ENCODE measurements at regions not wholly inside any gene's neighbourhood (a gene's known extent, or its start where the extent isn't known, plus 50 kb on each side); places are given as distances from the start of the nearest gene placed in this dataset.

GRCh38 chr16:58960034-58960433 is 225.9 kb upstream of the GOT2 start:
- no peaks in the 10 kb centered on the region for H3K4me1 Mint-ChIP-seq
- no peak for DNase-seq
- no peaks in the 10 kb centered on the region for H3K27me3 ChIP-seq (ENCODE audit: insufficient read depth, low read length)
- H3K27me3 Mint-ChIP-seq: peaks cover 0 to 3% of the 10 kb centered on the region in 2 donors
- no peak overlapping the region for H3K27ac ChIP-seq (ENCODE audit: low read depth, low read length)
- no peak overlapping the region for H3K4me3 Mint-ChIP-seq
- no peaks in the 10 kb centered on the region for H3K4me1 ChIP-seq (ENCODE audit: insufficient read depth, low read length)
- H3K27ac Mint-ChIP-seq: no peak overlapping the region
- H3K36me3 Mint-ChIP-seq: no peaks in the 10 kb centered on the region
- H3K36me3 ChIP-seq (ENCODE audit: insufficient read depth, low read length): no peaks in the 10 kb centered on the region
- peaks cover 0 to 4% (median 1%) of the 10 kb centered on the region in 8 donors for H3K9me3 Mint-ChIP-seq
- H3K4me3 ChIP-seq (ENCODE audit: low read length in 2 of 2): no peak overlapping the region
- CTCF ChIA-PET (ENCODE audit: partially characterized antibody): interaction anchor here (0.6 kb wide), 1 partner anchor 38 kb away, joined by 3 read pairs; no protein-coding TSS in a partner anchor
- POLR2A ChIA-PET (ENCODE audit: partially characterized antibody): no interaction called here
- intact Hi-C loops (cut with micrococcal nuclease): no loop called here
- no peaks in the 10 kb centered on the region for H3K9me3 ChIP-seq (ENCODE audit: control insufficient read depth in 1 of 2, low read length in 2 of 2)

GRCh38 chr16:58958749-58959148 is 224.6 kb upstream of the GOT2 start:
- H3K27me3 ChIP-seq (ENCODE audit: insufficient read depth, low read length): no peaks in the 10 kb centered on the region
- no peak overlapping the region for H3K4me3 Mint-ChIP-seq
- intact Hi-C loops (cut with micrococcal nuclease): no loop called here
- no peaks in the 10 kb centered on the region for H3K4me1 ChIP-seq (ENCODE audit: insufficient read depth, low read length)
- ChIA-PET CTCF (ENCODE audit: partially characterized antibody) (no interaction called here), POLR2A (ENCODE audit: partially characterized antibody) (no interaction called here)
- no peaks in the 10 kb centered on the region for H3K36me3 Mint-ChIP-seq
- H3K27me3 Mint-ChIP-seq: peaks cover 0 to 3% of the 10 kb centered on the region in 2 donors
- H3K27ac ChIP-seq (ENCODE audit: low read depth, low read length): no peak overlapping the region
- H3K4me1 Mint-ChIP-seq: no peaks in the 10 kb centered on the region
- no peak overlapping the region for H3K4me3 ChIP-seq (ENCODE audit: low read length in 2 of 2)
- H3K36me3 ChIP-seq (ENCODE audit: insufficient read depth, low read length): no peaks in the 10 kb centered on the region
- no peak overlapping the region for H3K27ac Mint-ChIP-seq
- H3K9me3 ChIP-seq (ENCODE audit: control insufficient read depth in 1 of 2, low read length in 2 of 2): no peaks in the 10 kb centered on the region
- peaks cover 0 to 3% (median 0%) of the 10 kb centered on the region in 8 donors for H3K9me3 Mint-ChIP-seq
- DNase-seq: no peak

DNA sequence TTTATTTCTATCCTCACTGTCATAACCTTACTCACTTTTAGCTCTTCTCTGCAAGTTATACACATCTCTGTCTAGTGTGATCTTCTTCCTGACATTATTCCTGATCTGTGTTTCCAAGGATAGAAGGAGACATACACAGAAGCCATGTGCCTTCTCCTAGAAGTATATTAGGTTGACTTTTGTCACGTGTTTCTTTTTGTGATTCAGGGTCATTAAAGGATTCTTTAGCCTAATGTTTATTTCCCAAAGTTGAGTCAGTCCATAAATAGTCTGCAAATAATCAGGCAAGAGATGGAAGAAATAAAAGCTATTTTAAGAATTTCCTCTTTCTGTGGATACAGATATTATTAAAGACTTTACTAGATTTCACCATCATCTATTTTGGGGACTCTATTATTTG is 214.1 kb upstream of the GOT2 start:
- no peaks in the 10 kb centered on the region for H3K9me3 ChIP-seq (ENCODE audit: control insufficient read depth in 1 of 2, low read length in 2 of 2)
- H3K27me3 ChIP-seq (ENCODE audit: insufficient read depth, low read length): no peaks in the 10 kb centered on the region
- H3K4me3 Mint-ChIP-seq: no peak overlapping the region
- H3K36me3 Mint-ChIP-seq: no peaks in the 10 kb centered on the region
- ChIA-PET POLR2A (ENCODE audit: partially characterized antibody) (no interaction called here), CTCF (ENCODE audit: partially characterized antibody) (no interaction called here)
- no peak overlapping the region for H3K4me3 ChIP-seq (ENCODE audit: low read length in 2 of 2)
- no peaks in the 10 kb centered on the region for H3K4me1 Mint-ChIP-seq
- intact Hi-C loops (cut with micrococcal nuclease): no loop called here
- no peak for DNase-seq
- H3K27ac ChIP-seq (ENCODE audit: low read depth, low read length): no peak overlapping the region
- no peaks in the 10 kb centered on the region for H3K36me3 ChIP-seq (ENCODE audit: insufficient read depth, low read length)
- H3K4me1 ChIP-seq (ENCODE audit: insufficient read depth, low read length): no peaks in the 10 kb centered on the region
- H3K27me3 Mint-ChIP-seq: no peaks in the 10 kb centered on the region
- H3K27ac Mint-ChIP-seq: no peak overlapping the region
- peaks cover 0 to 8% (median 3%) of the 10 kb centered on the region in 8 donors for H3K9me3 Mint-ChIP-seq

DNA sequence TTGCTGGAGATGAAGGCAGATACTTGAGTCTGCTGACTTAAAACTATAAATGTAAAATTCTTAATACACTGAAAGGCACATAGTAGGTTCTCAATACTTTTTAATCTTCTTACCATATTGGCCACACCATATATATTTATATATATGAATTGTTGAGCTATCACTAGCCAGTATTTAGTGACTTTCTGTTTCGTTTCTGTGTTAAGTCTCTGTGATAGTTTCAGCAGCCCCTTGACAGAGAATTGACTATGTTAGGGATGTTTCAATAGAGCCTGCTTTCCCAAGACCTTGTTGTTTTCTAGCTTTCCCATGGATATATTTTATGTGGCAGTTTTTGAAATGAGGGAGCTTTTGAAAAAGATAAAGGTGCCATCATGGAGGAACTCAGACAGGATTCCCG is 206.5 kb upstream of the GOT2 start:
- H3K27me3 Mint-ChIP-seq: no peaks in the 10 kb centered on the region

DNA sequence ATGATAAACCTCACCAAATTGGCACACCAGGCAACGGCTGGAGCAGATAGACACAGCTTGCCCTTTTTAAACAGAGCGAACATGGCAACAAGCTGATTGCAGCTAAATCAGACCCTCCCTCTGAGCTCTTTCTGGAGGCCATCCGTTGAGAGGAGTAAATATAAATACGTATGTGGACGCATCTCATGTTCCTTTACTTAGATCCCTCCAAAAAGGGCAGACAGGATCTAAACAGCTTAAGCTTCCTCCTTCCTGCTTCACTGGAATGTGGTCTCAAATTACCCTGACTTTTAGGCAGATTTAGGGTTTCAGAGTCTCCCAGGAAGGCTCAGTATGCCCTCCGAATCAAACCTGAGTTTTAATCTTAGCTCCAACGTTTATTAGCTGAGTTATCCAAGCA is 204.7 kb upstream of the GOT2 start:
- H3K4me3 ChIP-seq (ENCODE audit: low read length in 2 of 2): no peak overlapping the region
- intact Hi-C loops (cut with micrococcal nuclease): no loop called here
- no peak overlapping the region for H3K27ac Mint-ChIP-seq
- H3K27me3 ChIP-seq (ENCODE audit: insufficient read depth, low read length): no peaks in the 10 kb centered on the region
- POLR2A ChIA-PET (ENCODE audit: partially characterized antibody): no interaction called here
- no peaks in the 10 kb centered on the region for H3K36me3 ChIP-seq (ENCODE audit: insufficient read depth, low read length)
- no peaks in the 10 kb centered on the region for H3K9me3 ChIP-seq (ENCODE audit: control insufficient read depth in 1 of 2, low read length in 2 of 2)
- H3K4me1 ChIP-seq (ENCODE audit: insufficient read depth, low read length): no peaks in the 10 kb centered on the region
- H3K4me1 Mint-ChIP-seq: no peaks in the 10 kb centered on the region
- DNase-seq: no peak
- H3K36me3 Mint-ChIP-seq: no peaks in the 10 kb centered on the region
- no peaks in the 10 kb centered on the region for H3K27me3 Mint-ChIP-seq
- H3K27ac ChIP-seq (ENCODE audit: low read depth, low read length): no peak overlapping the region
- CTCF ChIA-PET (ENCODE audit: partially characterized antibody): no interaction called here
- peaks cover 0 to 15% (median 5%) of the 10 kb centered on the region in 8 donors for H3K9me3 Mint-ChIP-seq
- no peak overlapping the region for H3K4me3 Mint-ChIP-seq

More for the DNA sequence above, 206.5 kb upstream of the GOT2 start:
- Histone ChIP-seq H3K4me1 (ENCODE audit: insufficient read depth, low read length) (no peaks in the 10 kb centered on the region), H3K9me3 (ENCODE audit: control insufficient read depth in 1 of 2, low read length in 2 of 2) (no peaks in the 10 kb centered on the region), H3K27ac (ENCODE audit: low read depth, low read length) (no peak overlapping the region), H3K4me3 (ENCODE audit: low read length in 2 of 2) (no peak overlapping the region), H3K36me3 (ENCODE audit: insufficient read depth, low read length) (no peaks in the 10 kb centered on the region), H3K27me3 (ENCODE audit: insufficient read depth, low read length) (no peaks in the 10 kb centered on the region)
- ChIA-PET CTCF (ENCODE audit: partially characterized antibody) (no interaction called here), POLR2A (ENCODE audit: partially characterized antibody) (no interaction called here)
- DNase-seq: no peak
- H3K9me3 Mint-ChIP-seq: peaks cover 0 to 8% (median 0%) of the 10 kb centered on the region in 8 donors
- H3K4me1 Mint-ChIP-seq: no peaks in the 10 kb centered on the region
- no peak overlapping the region for H3K27ac Mint-ChIP-seq
- no peak overlapping the region for H3K4me3 Mint-ChIP-seq
- intact Hi-C loops (cut with micrococcal nuclease): no loop called here
- no peaks in the 10 kb centered on the region for H3K36me3 Mint-ChIP-seq

DNA sequence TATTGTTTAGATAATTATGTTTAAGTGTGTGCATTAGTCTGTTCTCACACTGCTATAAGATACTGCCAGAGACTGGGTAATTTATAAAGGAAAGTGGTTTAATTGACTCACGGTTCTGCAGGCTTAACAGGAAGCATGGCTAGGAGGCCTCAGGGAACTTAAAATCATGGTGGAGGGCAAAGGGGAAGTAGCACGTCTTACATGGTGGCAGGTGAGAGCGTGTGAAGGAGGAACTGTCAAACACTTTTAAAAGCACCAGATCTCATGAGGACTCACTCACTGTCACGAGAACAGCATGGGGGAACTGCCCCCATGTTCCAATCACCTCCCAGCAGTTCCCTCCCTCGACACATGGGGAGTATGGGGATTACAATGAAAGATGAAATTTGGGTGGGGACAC is 203.5 kb upstream of the GOT2 start:
- POLR2A ChIA-PET (ENCODE audit: partially characterized antibody): no interaction called here
- no peak for DNase-seq
- Histone ChIP-seq H3K9me3 (ENCODE audit: control insufficient read depth in 1 of 2, low read length in 2 of 2) (no peaks in the 10 kb centered on the region), H3K4me1 (ENCODE audit: insufficient read depth, low read length) (no peaks in the 10 kb centered on the region), H3K27ac (ENCODE audit: low read depth, low read length) (no peak overlapping the region), H3K4me3 (ENCODE audit: low read length in 2 of 2) (no peak overlapping the region), H3K36me3 (ENCODE audit: insufficient read depth, low read length) (no peaks in the 10 kb centered on the region), H3K27me3 (ENCODE audit: insufficient read depth, low read length) (no peaks in the 10 kb centered on the region)
- CTCF ChIA-PET (ENCODE audit: partially characterized antibody): no interaction called here
- Mint-ChIP-seq H3K9me3 (peaks cover 0 to 15% (median 5%) of the 10 kb centered on the region in 8 donors), H3K27me3 (no peaks in the 10 kb centered on the region), H3K4me3 (no peak overlapping the region), H3K27ac (no peak overlapping the region), H3K4me1 (no peaks in the 10 kb centered on the region), H3K36me3 (no peaks in the 10 kb centered on the region)
- intact Hi-C loops (cut with micrococcal nuclease): no loop called here

GRCh38 chr16:58933186-58933585 is 199.1 kb upstream of the GOT2 start:
- Histone ChIP-seq H3K27ac (ENCODE audit: low read depth, low read length) (no peak overlapping the region), H3K36me3 (ENCODE audit: insufficient read depth, low read length) (no peaks in the 10 kb centered on the region), H3K4me3 (ENCODE audit: low read length in 2 of 2) (no peak overlapping the region), H3K27me3 (ENCODE audit: insufficient read depth, low read length) (no peaks in the 10 kb centered on the region), H3K4me1 (ENCODE audit: insufficient read depth, low read length) (no peaks in the 10 kb centered on the region), H3K9me3 (ENCODE audit: control insufficient read depth in 1 of 2, low read length in 2 of 2) (no peaks in the 10 kb centered on the region)
- H3K4me1 Mint-ChIP-seq: no peaks in the 10 kb centered on the region
- no peaks in the 10 kb centered on the region for H3K36me3 Mint-ChIP-seq
- intact Hi-C loops (cut with micrococcal nuclease): no loop called here
- CTCF ChIA-PET (ENCODE audit: partially characterized antibody): no interaction called here
- POLR2A ChIA-PET (ENCODE audit: partially characterized antibody): no interaction called here
- H3K27me3 Mint-ChIP-seq: no peaks in the 10 kb centered on the region
- H3K4me3 Mint-ChIP-seq: no peak overlapping the region
- peaks cover 0 to 15% (median 4%) of the 10 kb centered on the region in 8 donors for H3K9me3 Mint-ChIP-seq
- H3K27ac Mint-ChIP-seq: no peak overlapping the region
- no peak for DNase-seq

DNA sequence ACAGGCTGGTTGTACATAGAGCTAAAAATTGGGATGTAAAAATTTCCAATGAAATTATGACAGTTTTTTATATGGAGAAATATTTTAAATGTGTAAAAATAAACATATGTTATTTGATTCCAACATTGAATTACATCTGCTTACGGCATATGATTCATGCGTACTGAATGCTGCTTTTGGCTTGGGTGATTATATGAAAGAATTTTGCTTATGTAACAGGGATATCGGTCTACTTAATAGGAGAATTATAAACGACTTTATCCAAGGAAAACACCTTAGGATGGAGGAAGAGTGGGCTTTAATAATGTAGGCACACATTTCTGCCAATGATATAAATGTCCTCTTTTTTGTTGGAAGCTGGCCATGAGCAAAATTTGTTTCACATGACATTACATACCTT is 197.3 kb upstream of the GOT2 start:
- Histone ChIP-seq H3K27me3 (ENCODE audit: insufficient read depth, low read length) (no peaks in the 10 kb centered on the region), H3K4me1 (ENCODE audit: insufficient read depth, low read length) (no peaks in the 10 kb centered on the region), H3K27ac (ENCODE audit: low read depth, low read length) (no peak overlapping the region), H3K9me3 (ENCODE audit: control insufficient read depth in 1 of 2, low read length in 2 of 2) (no peaks in the 10 kb centered on the region), H3K36me3 (ENCODE audit: insufficient read depth, low read length) (no peaks in the 10 kb centered on the region), H3K4me3 (ENCODE audit: low read length in 2 of 2) (no peak overlapping the region)
- ChIA-PET CTCF (ENCODE audit: partially characterized antibody) (no interaction called here), POLR2A (ENCODE audit: partially characterized antibody) (no interaction called here)
- intact Hi-C loops (cut with micrococcal nuclease): no loop called here
- H3K36me3 Mint-ChIP-seq: no peaks in the 10 kb centered on the region
- H3K27me3 Mint-ChIP-seq: no peaks in the 10 kb centered on the region
- no peak overlapping the region for H3K4me3 Mint-ChIP-seq
- DNase-seq: no peak
- no peaks in the 10 kb centered on the region for H3K4me1 Mint-ChIP-seq
- H3K9me3 Mint-ChIP-seq: peaks cover 0 to 10% (median 5%) of the 10 kb centered on the region in 8 donors
- H3K27ac Mint-ChIP-seq: no peak overlapping the region

Data from CD4-positive, alpha-beta memory T cell (primary cell).